ENCODE measurements at regions not wholly inside any gene's neighbourhood (a gene's known extent, or its start where the extent isn't known, plus 50 kb on each side); places are given as distances from the start of the nearest gene placed in this dataset.

DNA sequence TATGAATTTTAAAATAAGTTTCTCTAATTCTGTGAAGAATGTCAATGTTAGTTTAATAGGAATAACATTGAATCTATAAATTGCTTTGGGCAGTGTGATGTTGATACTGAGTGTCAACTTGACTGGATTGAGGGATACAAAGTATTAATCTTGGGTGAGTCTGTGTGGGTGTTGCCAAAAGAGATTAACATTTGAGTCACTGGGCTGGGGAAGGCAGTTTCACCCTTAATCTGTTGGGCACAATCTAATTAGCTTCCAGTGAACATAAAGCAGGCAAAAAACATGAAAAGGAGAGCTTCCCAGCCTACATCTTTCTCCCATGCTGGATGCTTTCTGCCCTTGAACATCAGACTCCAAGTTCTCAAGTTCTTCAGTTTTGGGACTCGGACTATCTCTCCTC lies 832.0 kb upstream of the ARRDC3 start:
- Histone ChIP-seq H2AFZ (ENCODE audit: low read depth, low read length) (no peak overlapping the region), H3K36me3 (ENCODE audit: insufficient read depth, low read length) (no peaks in the 10 kb centered on the region), H3K79me2 (replicated peaks; ENCODE audit: insufficient read depth, low read length) (no peaks in the 10 kb centered on the region), H3K4me3 (ENCODE audit: low read length) (no peak overlapping the region), H3K9me3 (ENCODE audit: low read length) (no peaks in the 10 kb centered on the region), H3K27ac (ENCODE audit: low read length) (no peak overlapping the region), H3F3A (ENCODE audit: insufficient read depth, low read length, poor library complexity, severe bottlenecking) (no peaks in the 10 kb centered on the region), H3K9ac (ENCODE audit: low read length) (no peak overlapping the region), H3K9me2 (ENCODE audit: insufficient read depth, low read length) (no peaks in the 10 kb centered on the region), H3K4me2 (ENCODE audit: low read length) (no peak overlapping the region), H4K20me1 (ENCODE audit: insufficient read depth) (no peaks in the 10 kb centered on the region), H3K27me3 (ENCODE audit: insufficient read depth, low read depth, low read length) (no peaks in the 10 kb centered on the region)
- TF ChIP-seq, protein P1, sequence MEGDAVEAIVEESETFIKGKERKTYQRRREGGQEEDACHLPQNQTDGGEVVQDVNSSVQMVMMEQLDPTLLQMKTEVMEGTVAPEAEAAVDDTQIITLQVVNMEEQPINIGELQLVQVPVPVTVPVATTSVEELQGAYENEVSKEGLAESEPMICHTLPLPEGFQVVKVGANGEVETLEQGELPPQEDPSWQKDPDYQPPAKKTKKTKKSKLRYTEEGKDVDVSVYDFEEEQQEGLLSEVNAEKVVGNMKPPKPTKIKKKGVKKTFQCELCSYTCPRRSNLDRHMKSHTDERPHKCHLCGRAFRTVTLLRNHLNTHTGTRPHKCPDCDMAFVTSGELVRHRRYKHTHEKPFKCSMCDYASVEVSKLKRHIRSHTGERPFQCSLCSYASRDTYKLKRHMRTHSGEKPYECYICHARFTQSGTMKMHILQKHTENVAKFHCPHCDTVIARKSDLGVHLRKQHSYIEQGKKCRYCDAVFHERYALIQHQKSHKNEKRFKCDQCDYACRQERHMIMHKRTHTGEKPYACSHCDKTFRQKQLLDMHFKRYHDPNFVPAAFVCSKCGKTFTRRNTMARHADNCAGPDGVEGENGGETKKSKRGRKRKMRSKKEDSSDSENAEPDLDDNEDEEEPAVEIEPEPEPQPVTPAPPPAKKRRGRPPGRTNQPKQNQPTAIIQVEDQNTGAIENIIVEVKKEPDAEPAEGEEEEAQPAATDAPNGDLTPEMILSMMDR (IDR thresholded peaks at IDR 0.05; ENCODE audit: poor library complexity, severe bottlenecking), result no peak
- TF ChIP-seq SMC3 (conservative IDR thresholded peaks at IDR 0.05; ENCODE audit: poor library complexity) (no peak), POLR2AphosphoS5 (IDR thresholded peaks at IDR 0.05) (no peak), EZH2 (IDR thresholded peaks at IDR 0.05; ENCODE audit: borderline replicate concordance, insufficient read depth, low read length, poor library complexity, severe bottlenecking) (no peak), EP300 (conservative IDR thresholded peaks at IDR 0.05; ENCODE audit: poor library complexity, severe bottlenecking) (no peak), RAD21 (conservative IDR thresholded peaks at IDR 0.05) (no peak), TAF1 (IDR thresholded peaks at IDR 0.05; ENCODE audit: low read depth) (no peak), MXI1 (conservative IDR thresholded peaks at IDR 0.05; ENCODE audit: poor library complexity, severe bottlenecking) (no peak)
- TF ChIP-seq, protein P2, sequence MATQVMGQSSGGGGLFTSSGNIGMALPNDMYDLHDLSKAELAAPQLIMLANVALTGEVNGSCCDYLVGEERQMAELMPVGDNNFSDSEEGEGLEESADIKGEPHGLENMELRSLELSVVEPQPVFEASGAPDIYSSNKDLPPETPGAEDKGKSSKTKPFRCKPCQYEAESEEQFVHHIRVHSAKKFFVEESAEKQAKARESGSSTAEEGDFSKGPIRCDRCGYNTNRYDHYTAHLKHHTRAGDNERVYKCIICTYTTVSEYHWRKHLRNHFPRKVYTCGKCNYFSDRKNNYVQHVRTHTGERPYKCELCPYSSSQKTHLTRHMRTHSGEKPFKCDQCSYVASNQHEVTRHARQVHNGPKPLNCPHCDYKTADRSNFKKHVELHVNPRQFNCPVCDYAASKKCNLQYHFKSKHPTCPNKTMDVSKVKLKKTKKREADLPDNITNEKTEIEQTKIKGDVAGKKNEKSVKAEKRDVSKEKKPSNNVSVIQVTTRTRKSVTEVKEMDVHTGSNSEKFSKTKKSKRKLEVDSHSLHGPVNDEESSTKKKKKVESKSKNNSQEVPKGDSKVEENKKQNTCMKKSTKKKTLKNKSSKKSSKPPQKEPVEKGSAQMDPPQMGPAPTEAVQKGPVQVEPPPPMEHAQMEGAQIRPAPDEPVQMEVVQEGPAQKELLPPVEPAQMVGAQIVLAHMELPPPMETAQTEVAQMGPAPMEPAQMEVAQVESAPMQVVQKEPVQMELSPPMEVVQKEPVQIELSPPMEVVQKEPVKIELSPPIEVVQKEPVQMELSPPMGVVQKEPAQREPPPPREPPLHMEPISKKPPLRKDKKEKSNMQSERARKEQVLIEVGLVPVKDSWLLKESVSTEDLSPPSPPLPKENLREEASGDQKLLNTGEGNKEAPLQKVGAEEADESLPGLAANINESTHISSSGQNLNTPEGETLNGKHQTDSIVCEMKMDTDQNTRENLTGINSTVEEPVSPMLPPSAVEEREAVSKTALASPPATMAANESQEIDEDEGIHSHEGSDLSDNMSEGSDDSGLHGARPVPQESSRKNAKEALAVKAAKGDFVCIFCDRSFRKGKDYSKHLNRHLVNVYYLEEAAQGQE (IDR thresholded peaks at IDR 0.05; ENCODE audit: borderline replicate concordance), result no peak

GRCh38 chr5:92208265-92208664 lies 825.1 kb upstream of the ARRDC3 start:
- Histone ChIP-seq H3K36me3 (ENCODE audit: insufficient read depth, low read length) (no peaks in the 10 kb centered on the region), H3K27ac (ENCODE audit: low read length) (no peak overlapping the region), H3K27me3 (ENCODE audit: insufficient read depth, low read depth, low read length) (no peaks in the 10 kb centered on the region), H2AFZ (ENCODE audit: low read depth, low read length) (no peak overlapping the region), H3F3A (ENCODE audit: insufficient read depth, low read length, poor library complexity, severe bottlenecking) (no peaks in the 10 kb centered on the region), H3K9ac (ENCODE audit: low read length) (no peak overlapping the region), H3K9me3 (ENCODE audit: low read length) (no peaks in the 10 kb centered on the region), H3K79me2 (replicated peaks; ENCODE audit: insufficient read depth, low read length) (no peaks in the 10 kb centered on the region), H3K9me2 (ENCODE audit: insufficient read depth, low read length) (no peaks in the 10 kb centered on the region), H3K4me3 (ENCODE audit: low read length) (no peak overlapping the region), H4K20me1 (ENCODE audit: insufficient read depth) (no peaks in the 10 kb centered on the region), H3K4me2 (ENCODE audit: low read length) (no peak overlapping the region)
- TF ChIP-seq TAF1 (IDR thresholded peaks at IDR 0.05; ENCODE audit: low read depth), result no peak
- no peak for TF ChIP-seq POLR2AphosphoS5 (IDR thresholded peaks at IDR 0.05)

DNA sequence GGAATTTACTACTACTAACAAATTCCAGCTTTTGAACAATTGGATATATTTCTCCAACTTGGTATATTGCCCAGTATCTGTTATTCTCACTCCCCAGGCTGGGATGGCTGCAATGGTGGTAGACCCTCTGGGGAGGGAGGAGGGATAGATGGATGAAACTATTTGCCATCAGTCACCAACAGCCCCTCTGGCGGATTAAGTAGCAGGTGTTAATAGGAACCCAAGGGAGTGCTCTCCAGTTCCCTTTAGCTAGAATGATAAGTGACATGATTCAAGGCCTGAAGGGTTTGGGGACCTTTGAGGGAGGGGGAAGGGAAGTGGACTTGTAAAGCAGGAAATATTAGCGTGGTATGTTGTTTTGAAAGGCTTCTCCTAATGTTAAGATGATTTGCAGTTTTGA lies 824.0 kb upstream of the ARRDC3 start:
- H3K4me2 ChIP-seq (ENCODE audit: low read length), result no peak overlapping the region
- no peak overlapping the region for H2AFZ ChIP-seq (ENCODE audit: low read depth, low read length)
- TF ChIP-seq SMC3 (conservative IDR thresholded peaks at IDR 0.05; ENCODE audit: poor library complexity), result no peak
- no peak for TF ChIP-seq TAF1 (IDR thresholded peaks at IDR 0.05; ENCODE audit: low read depth)
- TF ChIP-seq, protein P2 (IDR thresholded peaks at IDR 0.05; ENCODE audit: borderline replicate concordance), result no peak
- no peak for TF ChIP-seq EZH2 (IDR thresholded peaks at IDR 0.05; ENCODE audit: borderline replicate concordance, insufficient read depth, low read length, poor library complexity, severe bottlenecking)
- no peak for TF ChIP-seq MXI1 (conservative IDR thresholded peaks at IDR 0.05; ENCODE audit: poor library complexity, severe bottlenecking)
- no peak for TF ChIP-seq EP300 (conservative IDR thresholded peaks at IDR 0.05; ENCODE audit: poor library complexity, severe bottlenecking)
- no peak for TF ChIP-seq RAD21 (conservative IDR thresholded peaks at IDR 0.05)
- TF ChIP-seq, protein P1 (IDR thresholded peaks at IDR 0.05; ENCODE audit: poor library complexity, severe bottlenecking), result no peak
- no peak for TF ChIP-seq POLR2AphosphoS5 (IDR thresholded peaks at IDR 0.05)
- no peak overlapping the region for H3K27ac ChIP-seq (ENCODE audit: low read length)
- no peaks in the 10 kb centered on the region for H3K9me2 ChIP-seq (ENCODE audit: insufficient read depth, low read length)
- H4K20me1 ChIP-seq (ENCODE audit: insufficient read depth), result no peaks in the 10 kb centered on the region
- no peaks in the 10 kb centered on the region for H3K79me2 ChIP-seq (replicated peaks; ENCODE audit: insufficient read depth, low read length)
- no peaks in the 10 kb centered on the region for H3F3A ChIP-seq (ENCODE audit: insufficient read depth, low read length, poor library complexity, severe bottlenecking)
- no peaks in the 10 kb centered on the region for H3K9me3 ChIP-seq (ENCODE audit: low read length)
- H3K27me3 ChIP-seq (ENCODE audit: insufficient read depth, low read depth, low read length), result no peaks in the 10 kb centered on the region
- no peak overlapping the region for H3K4me3 ChIP-seq (ENCODE audit: low read length)
- H3K9ac ChIP-seq (ENCODE audit: low read length), result no peak overlapping the region
- H3K36me3 ChIP-seq (ENCODE audit: insufficient read depth, low read length), result no peaks in the 10 kb centered on the region
